Activated CD8-positive, alpha-beta T cell treated with anti-CD3 and anti-CD28 coated beads for 36 hours (primary cell): ENCODE measurements at regions not wholly inside any gene's neighbourhood (a gene's known extent, or its start where the extent isn't known, plus 50 kb on each side); places are given as distances from the start of the nearest gene placed in this dataset.

Source experiments
- ATAC-seq: fragments of 200-7000 bp; cut with Tn5 transposase; one replicate; pipeline ENCODE4 v1.10.0; 2021; ENCODE audit warnings: mild to moderate bottlenecking, moderate library complexity
- CTCF ChIA-PET: fragments of 350-600 bp; sonication (Branson Sonifier 250); formaldehyde crosslinking; loops from one replicate; lab custom pipeline; 2021; ENCODE audit warnings: antibody characterized with exemption; lab: Charles Lee
- POLR2A ChIA-PET: fragments of 350-600 bp; sonication (Branson Sonifier 250); formaldehyde crosslinking; loops from one replicate; lab custom pipeline; 2021; ENCODE audit warnings: antibody characterized with exemption; lab: Charles Lee
- DNase-seq: peaks from one replicate; pipeline ENCODE4 v3.0.0-alpha.2; 2020
- H3K27ac Mint-ChIP-seq: one replicate; pipeline ENCODE4 v1.8.0; 2021; ENCODE audit warnings: mild to moderate bottlenecking, mixed read lengths
- H3K27me3 Mint-ChIP-seq: one replicate; pipeline ENCODE4 v1.8.0; 2021; ENCODE audit warnings: mixed read lengths
- H3K36me3 Mint-ChIP-seq: one replicate; pipeline ENCODE4 v1.8.0; 2021; ENCODE audit warnings: low read depth, mixed read lengths
- H3K4me1 Mint-ChIP-seq: one replicate; pipeline ENCODE4 v1.8.0; 2021; ENCODE audit warnings: low read depth, mixed read lengths
- H3K4me3 Mint-ChIP-seq: one replicate; pipeline ENCODE4 v1.8.0; 2021; ENCODE audit warnings: mild to moderate bottlenecking, moderate library complexity, mixed read lengths
- H3K9me3 Mint-ChIP-seq: one replicate; pipeline ENCODE4 v1.8.0; 2021; ENCODE audit warnings: mixed read lengths
- intact Hi-C: fragments of 100-400 bp; cut with micrococcal nuclease; formaldehyde crosslinking; loops from one replicate; pipeline ENCODE4 v1.10.0; 2022
- TF ChIP-seq, protein P1 (sequence below): fragments of 200-600 bp; IDR thresholded peaks from one replicate; pipeline ENCODE4 v1.8.0; 2022; ENCODE audit warnings: antibody characterized with exemption, mild to moderate bottlenecking

- Mint-ChIP-seq H3K4me3 (no peak overlapping the region), H3K27ac (no peak overlapping the region), H3K27me3 (no peaks in the 10 kb centered on the region), H3K9me3 (peaks cover 8% of the 10 kb centered on the region), H3K4me1 (no peaks in the 10 kb centered on the region), H3K36me3 (peaks cover 2% of the 10 kb centered on the region)
- ATAC-seq (no peak), DNase-seq (no peak)
- ChIA-PET CTCF (no interaction called here), POLR2A (no interaction called here)
- TF ChIP-seq, protein P1, sequence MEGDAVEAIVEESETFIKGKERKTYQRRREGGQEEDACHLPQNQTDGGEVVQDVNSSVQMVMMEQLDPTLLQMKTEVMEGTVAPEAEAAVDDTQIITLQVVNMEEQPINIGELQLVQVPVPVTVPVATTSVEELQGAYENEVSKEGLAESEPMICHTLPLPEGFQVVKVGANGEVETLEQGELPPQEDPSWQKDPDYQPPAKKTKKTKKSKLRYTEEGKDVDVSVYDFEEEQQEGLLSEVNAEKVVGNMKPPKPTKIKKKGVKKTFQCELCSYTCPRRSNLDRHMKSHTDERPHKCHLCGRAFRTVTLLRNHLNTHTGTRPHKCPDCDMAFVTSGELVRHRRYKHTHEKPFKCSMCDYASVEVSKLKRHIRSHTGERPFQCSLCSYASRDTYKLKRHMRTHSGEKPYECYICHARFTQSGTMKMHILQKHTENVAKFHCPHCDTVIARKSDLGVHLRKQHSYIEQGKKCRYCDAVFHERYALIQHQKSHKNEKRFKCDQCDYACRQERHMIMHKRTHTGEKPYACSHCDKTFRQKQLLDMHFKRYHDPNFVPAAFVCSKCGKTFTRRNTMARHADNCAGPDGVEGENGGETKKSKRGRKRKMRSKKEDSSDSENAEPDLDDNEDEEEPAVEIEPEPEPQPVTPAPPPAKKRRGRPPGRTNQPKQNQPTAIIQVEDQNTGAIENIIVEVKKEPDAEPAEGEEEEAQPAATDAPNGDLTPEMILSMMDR, result no peak
- intact Hi-C loops, result no loop called here
These were observed 527.3 kb downstream of the ZNF33B start for GRCh38 chr10:42111076-42111475.
